BLaER1 (cell line): ENCODE measurements at regions not wholly inside any gene's neighbourhood (a gene's known extent, or its start where the extent isn't known, plus 50 kb on each side); places are given as distances from the start of the nearest gene placed in this dataset.
"Not testable (repeated sequence)": the region's sequence is repeated elsewhere in the genome, so short reads cannot be mapped to it uniquely, and the experiment has no call there.

Experiments used
- H3K27ac ChIP-seq: shearing (Covaris generic); formaldehyde crosslinking; 2 replicates; pipeline ENCODE4 v1.8.1; 2022
- H3K27me3 ChIP-seq: shearing (Covaris generic); formaldehyde crosslinking; 2 replicates; pipeline ENCODE4 v1.8.1; 2022
- H3K36me3 ChIP-seq: shearing (Covaris generic); formaldehyde crosslinking; 2 replicates; pipeline ENCODE4 v1.8.1; 2022
- H3K4me1 ChIP-seq: shearing (Covaris generic); formaldehyde crosslinking; 2 replicates; pipeline ENCODE4 v1.8.1; 2022
- H3K4me2 ChIP-seq: shearing (Covaris generic); formaldehyde crosslinking; 2 replicates; pipeline ENCODE4 v1.8.1; 2022
- H3K4me3 ChIP-seq: shearing (Covaris generic); formaldehyde crosslinking; 2 replicates; pipeline ENCODE4 v1.8.1; 2022
- H3K9ac ChIP-seq: shearing (Covaris generic); formaldehyde crosslinking; 2 replicates; pipeline ENCODE4 v1.8.1; 2022
- H3K9me3 ChIP-seq: shearing (Covaris generic); formaldehyde crosslinking; 2 replicates; pipeline ENCODE4 v1.8.1; 2022
- H4K20me1 ChIP-seq: shearing (Covaris generic); formaldehyde crosslinking; 2 replicates; pipeline ENCODE4 v1.8.1; 2022
- Cebpa-rat ChIP-seq: shearing (Covaris generic); IDR thresholded peaks from 2 replicates; pipeline ENCODE4 v1.8.1; 2022

GRCh38 chr2:175356901-175357300 is 175.4 kb upstream of the ATP5MC3 start:
- Histone ChIP-seq H3K4me1 (peaks cover 14% of the 10 kb centered on the region), H3K27me3 (no peaks in the 10 kb centered on the region), H3K36me3 (no peaks in the 10 kb centered on the region), H3K4me3 (no peak overlapping the region), H3K4me2 (0 out of 2 replicates have a peak overlapping the region, but pooled peaks have one; percentile 38), H4K20me1 (no peaks in the 10 kb centered on the region), H3K9ac (no peak overlapping the region), H3K27ac (no peak overlapping the region), H3K9me3 (no peaks in the 10 kb centered on the region)
- no peak for TF ChIP-seq Cebpa-rat

GRCh38 chr2:175355246-175355645 is 173.7 kb upstream of the ATP5MC3 start:
- Histone ChIP-seq H3K4me2 (no peak overlapping the region), H3K27me3 (no peaks in the 10 kb centered on the region), H3K27ac (no peak overlapping the region), H3K9me3 (no peaks in the 10 kb centered on the region), H3K9ac (no peak overlapping the region), H4K20me1 (no peaks in the 10 kb centered on the region), H3K4me1 (peaks cover 15% of the 10 kb centered on the region), H3K36me3 (no peaks in the 10 kb centered on the region), H3K4me3 (no peak overlapping the region)
- no peak for TF ChIP-seq Cebpa-rat

GRCh38 chr2:175353275-175353674 is 171.8 kb upstream of the ATP5MC3 start:
- Histone ChIP-seq H4K20me1 (no peaks in the 10 kb centered on the region), H3K4me2 (no peak overlapping the region), H3K4me1 (peaks cover 15% of the 10 kb centered on the region), H3K27ac (no peak overlapping the region), H3K9ac (no peak overlapping the region), H3K27me3 (no peaks in the 10 kb centered on the region), H3K4me3 (no peak overlapping the region), H3K9me3 (no peaks in the 10 kb centered on the region), H3K36me3 (no peaks in the 10 kb centered on the region)
- no peak for TF ChIP-seq Cebpa-rat

GRCh38 chr2:175351512-175351911 is 170.0 kb upstream of the ATP5MC3 start:
- Histone ChIP-seq H3K9me3 (no peaks in the 10 kb centered on the region), H3K27ac (no peak overlapping the region), H3K9ac (no peak overlapping the region), H3K36me3 (no peaks in the 10 kb centered on the region), H3K4me2 (no peak overlapping the region), H4K20me1 (no peaks in the 10 kb centered on the region), H3K4me1 (0 out of 2 replicates have a peak, but pooled peaks cover 3% of the 10 kb centered on the region), H3K27me3 (no peaks in the 10 kb centered on the region), H3K4me3 (no peak overlapping the region)
- no peak for TF ChIP-seq Cebpa-rat

GRCh38 chr2:175350105-175350504 is 168.6 kb upstream of the ATP5MC3 start:
- no peaks in the 10 kb centered on the region for H3K27me3 ChIP-seq

GRCh38 chr2:175342085-175342484 is 160.6 kb upstream of the ATP5MC3 start:
- H3K36me3 ChIP-seq, result no peaks in the 10 kb centered on the region; the same call in 1 of the 2 replicates
- H3K4me1 ChIP-seq, result no peaks in the 10 kb centered on the region
- no peak for TF ChIP-seq Cebpa-rat
- H3K4me2 ChIP-seq, result no peak overlapping the region
- peaks cover 49% of the 10 kb centered on the region for H3K9me3 ChIP-seq
- H3K27me3 ChIP-seq, result no peaks in the 10 kb centered on the region
- no peaks in the 10 kb centered on the region for H4K20me1 ChIP-seq
- H3K4me3 ChIP-seq, result no peak overlapping the region
- H3K9ac ChIP-seq, result no peak overlapping the region
- no peak overlapping the region for H3K27ac ChIP-seq

More at GRCh38 chr2:175350105-175350504, 168.6 kb upstream of the ATP5MC3 start:
- no peak for TF ChIP-seq Cebpa-rat
- no peaks in the 10 kb centered on the region for H3K9me3 ChIP-seq
- no peak overlapping the region for H3K4me3 ChIP-seq
- 0 out of 2 replicates have a peak, but pooled peaks cover 3% of the 10 kb centered on the region for H3K4me1 ChIP-seq
- no peaks in the 10 kb centered on the region for H3K36me3 ChIP-seq
- H4K20me1 ChIP-seq, result no peaks in the 10 kb centered on the region
- no peak overlapping the region for H3K4me2 ChIP-seq
- no peak overlapping the region for H3K27ac ChIP-seq
- no peak overlapping the region for H3K9ac ChIP-seq

GRCh38 chr2:175330195-175330594 is 148.7 kb upstream of the ATP5MC3 start:
- no peaks in the 10 kb centered on the region for H3K4me1 ChIP-seq
- H4K20me1 ChIP-seq, result no peaks in the 10 kb centered on the region
- no peak overlapping the region for H3K27ac ChIP-seq
- H3K36me3 ChIP-seq, result no peaks in the 10 kb centered on the region
- H3K9ac ChIP-seq, result no peak overlapping the region
- H3K27me3 ChIP-seq, result no peaks in the 10 kb centered on the region
- no peak overlapping the region for H3K4me2 ChIP-seq
- peaks cover 23% of the 10 kb centered on the region for H3K9me3 ChIP-seq
- no peak overlapping the region for H3K4me3 ChIP-seq
- TF ChIP-seq Cebpa-rat, result no peak

GRCh38 chr2:175326801-175327200 is 145.3 kb upstream of the ATP5MC3 start:
- Histone ChIP-seq H3K36me3 (no peaks in the 10 kb centered on the region), H3K9ac (no peak overlapping the region), H3K4me3 (no peak overlapping the region), H4K20me1 (no peaks in the 10 kb centered on the region), H3K9me3 (peaks cover 41% of the 10 kb centered on the region), H3K4me2 (no peak overlapping the region), H3K27ac (no peak overlapping the region), H3K4me1 (no peaks in the 10 kb centered on the region), H3K27me3 (no peaks in the 10 kb centered on the region)
- no peak for TF ChIP-seq Cebpa-rat

GRCh38 chr2:175326164-175326563 is 144.7 kb upstream of the ATP5MC3 start:
- peaks cover 41% of the 10 kb centered on the region for H3K9me3 ChIP-seq
- H3K9ac ChIP-seq, H3K4me1 ChIP-seq, H3K36me3 ChIP-seq, H3K4me2 ChIP-seq, H3K4me3 ChIP-seq, H3K27me3 ChIP-seq, H4K20me1 ChIP-seq, H3K27ac ChIP-seq: not testable (repeated sequence)

GRCh38 chr2:175323162-175323561 is 141.7 kb upstream of the ATP5MC3 start:
- no peaks in the 10 kb centered on the region for H3K36me3 ChIP-seq
- no peaks in the 10 kb centered on the region for H4K20me1 ChIP-seq
- H3K27ac ChIP-seq, result no peak overlapping the region
- no peak for TF ChIP-seq Cebpa-rat
- no peak overlapping the region for H3K4me3 ChIP-seq
- no peaks in the 10 kb centered on the region for H3K27me3 ChIP-seq
- H3K9me3 ChIP-seq, result peaks cover 41% of the 10 kb centered on the region
- no peak overlapping the region for H3K4me2 ChIP-seq
- no peaks in the 10 kb centered on the region for H3K4me1 ChIP-seq
- no peak overlapping the region for H3K9ac ChIP-seq

GRCh38 chr2:175318542-175318941 is 137.0 kb upstream of the ATP5MC3 start:
- no peak overlapping the region for H3K4me2 ChIP-seq
- no peak for TF ChIP-seq Cebpa-rat
- H3K9ac ChIP-seq, result no peak overlapping the region
- peaks cover 2% of the 10 kb centered on the region; the same call in 1 of the 2 replicates for H3K9me3 ChIP-seq
- H3K27ac ChIP-seq, result no peak overlapping the region
- no peaks in the 10 kb centered on the region for H4K20me1 ChIP-seq
- H3K4me3 ChIP-seq, result no peak overlapping the region
- no peaks in the 10 kb centered on the region for H3K27me3 ChIP-seq
- H3K4me1 ChIP-seq, result no peaks in the 10 kb centered on the region
- no peaks in the 10 kb centered on the region for H3K36me3 ChIP-seq
